AG04450 (cell line): ENCODE measurements at regions not wholly inside any gene's neighbourhood (a gene's known extent, or its start where the extent isn't known, plus 50 kb on each side); places are given as distances from the start of the nearest gene placed in this dataset.

Experiments used
- CTCF ChIA-PET: fragments of 300-600, 350-600 bp; formaldehyde crosslinking; extraction: SDS; loops from one replicate; lab custom pipeline; 2022; ENCODE audit warnings: antibody characterized with exemption, inconsistent platforms; lab: Charles Lee
- POLR2A ChIA-PET: fragments of 350-600 bp; formaldehyde crosslinking; extraction: SDS; loops from one replicate; lab custom pipeline; 2021; ENCODE audit warnings: antibody characterized with exemption, inconsistent platforms; lab: Yijun Ruan, JAX
- DNase-seq: peaks from one replicate; pipeline ENCODE4 v3.0.0-alpha.2; 2011; ENCODE audit warnings: low read depth, low spot score
- H3K27ac ChIP-seq: one replicate; pipeline ENCODE4 v1.5.1; 2012; ENCODE audit warnings: low read depth, low read length, control low read depth
- H3K27me3 ChIP-seq: one replicate; pipeline ENCODE4 v1.6.0; 2012; ENCODE audit warnings: low read length; ENCODE audit not compliant: control insufficient read depth, insufficient read depth
- H3K4me3 ChIP-seq: 2 replicates; pipeline ENCODE4 v1.5.1; 2011; ENCODE audit warnings: mild to moderate bottlenecking, low read depth, low read length, control low read depth
- H3K9me3 ChIP-seq: 2 replicates; pipeline ENCODE4 v1.5.1; 2012; ENCODE audit warnings: low read length; ENCODE audit not compliant: control insufficient read depth, insufficient read depth
- TF ChIP-seq, protein P1 (sequence below): IDR thresholded peaks from 2 replicates; pipeline ENCODE4 v1.5.1; 2011; ENCODE audit warnings: low read depth, low read length, control low read depth, inconsistent platforms

DNA sequence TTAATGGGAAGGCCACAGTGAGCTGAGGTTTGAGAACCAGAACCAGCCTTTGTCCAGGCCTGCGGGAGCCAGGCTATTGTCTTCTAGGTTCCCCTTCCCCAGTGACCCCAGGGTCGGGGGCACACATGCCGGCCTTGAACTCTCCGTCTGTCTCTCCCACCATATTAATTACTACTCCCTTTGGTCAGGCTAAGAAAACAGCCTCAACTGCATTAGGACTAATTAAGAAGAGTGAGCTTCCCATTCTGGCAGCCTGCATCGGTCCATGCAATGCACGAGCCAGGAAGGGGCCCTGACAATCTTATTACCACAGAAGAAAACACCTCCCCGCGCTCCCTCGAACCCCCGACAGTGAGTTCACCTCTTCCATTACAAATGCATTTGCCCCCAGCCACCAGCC lies 380.2 kb upstream of the ZFHX3 start:
- ChIA-PET CTCF (no interaction called here), POLR2A (no interaction called here)
- H3K27ac ChIP-seq: no peak overlapping the region
- no peak for DNase-seq
- H3K9me3 ChIP-seq: no peaks in the 10 kb centered on the region; the same call in 1 of the 2 replicates
- TF ChIP-seq, protein P1, sequence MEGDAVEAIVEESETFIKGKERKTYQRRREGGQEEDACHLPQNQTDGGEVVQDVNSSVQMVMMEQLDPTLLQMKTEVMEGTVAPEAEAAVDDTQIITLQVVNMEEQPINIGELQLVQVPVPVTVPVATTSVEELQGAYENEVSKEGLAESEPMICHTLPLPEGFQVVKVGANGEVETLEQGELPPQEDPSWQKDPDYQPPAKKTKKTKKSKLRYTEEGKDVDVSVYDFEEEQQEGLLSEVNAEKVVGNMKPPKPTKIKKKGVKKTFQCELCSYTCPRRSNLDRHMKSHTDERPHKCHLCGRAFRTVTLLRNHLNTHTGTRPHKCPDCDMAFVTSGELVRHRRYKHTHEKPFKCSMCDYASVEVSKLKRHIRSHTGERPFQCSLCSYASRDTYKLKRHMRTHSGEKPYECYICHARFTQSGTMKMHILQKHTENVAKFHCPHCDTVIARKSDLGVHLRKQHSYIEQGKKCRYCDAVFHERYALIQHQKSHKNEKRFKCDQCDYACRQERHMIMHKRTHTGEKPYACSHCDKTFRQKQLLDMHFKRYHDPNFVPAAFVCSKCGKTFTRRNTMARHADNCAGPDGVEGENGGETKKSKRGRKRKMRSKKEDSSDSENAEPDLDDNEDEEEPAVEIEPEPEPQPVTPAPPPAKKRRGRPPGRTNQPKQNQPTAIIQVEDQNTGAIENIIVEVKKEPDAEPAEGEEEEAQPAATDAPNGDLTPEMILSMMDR: no peak
- no peak overlapping the region for H3K4me3 ChIP-seq
- peaks cover 4% of the 10 kb centered on the region for H3K27me3 ChIP-seq

DNA sequence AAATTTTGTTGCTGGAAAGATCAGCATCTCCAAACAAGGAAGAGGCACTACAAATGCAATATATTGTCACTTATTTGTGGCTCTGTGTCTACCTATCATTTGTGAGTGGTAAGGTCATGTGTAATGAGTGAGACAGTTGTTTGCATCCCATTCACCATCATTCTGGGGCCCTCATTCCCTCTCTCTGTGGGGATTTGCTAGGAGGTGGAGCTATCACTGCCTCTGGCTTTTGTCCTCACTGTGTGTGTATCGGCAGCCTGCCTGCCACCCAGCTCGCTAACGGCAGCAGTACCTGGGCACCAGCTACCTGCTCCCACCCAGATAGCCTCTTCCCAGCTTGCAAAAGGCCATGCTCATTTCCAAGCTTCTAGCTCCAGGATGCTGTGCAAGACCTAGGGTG lies 379.2 kb upstream of the ZFHX3 start:
- Histone ChIP-seq H3K4me3 (no peak overlapping the region), H3K9me3 (no peaks in the 10 kb centered on the region; the same call in 1 of the 2 replicates), H3K27me3 (peaks cover 4% of the 10 kb centered on the region), H3K27ac (no peak overlapping the region)
- DNase-seq: no peak
- TF ChIP-seq, protein P1: no peak
- CTCF ChIA-PET: no interaction called here
- POLR2A ChIA-PET: no interaction called here

DNA sequence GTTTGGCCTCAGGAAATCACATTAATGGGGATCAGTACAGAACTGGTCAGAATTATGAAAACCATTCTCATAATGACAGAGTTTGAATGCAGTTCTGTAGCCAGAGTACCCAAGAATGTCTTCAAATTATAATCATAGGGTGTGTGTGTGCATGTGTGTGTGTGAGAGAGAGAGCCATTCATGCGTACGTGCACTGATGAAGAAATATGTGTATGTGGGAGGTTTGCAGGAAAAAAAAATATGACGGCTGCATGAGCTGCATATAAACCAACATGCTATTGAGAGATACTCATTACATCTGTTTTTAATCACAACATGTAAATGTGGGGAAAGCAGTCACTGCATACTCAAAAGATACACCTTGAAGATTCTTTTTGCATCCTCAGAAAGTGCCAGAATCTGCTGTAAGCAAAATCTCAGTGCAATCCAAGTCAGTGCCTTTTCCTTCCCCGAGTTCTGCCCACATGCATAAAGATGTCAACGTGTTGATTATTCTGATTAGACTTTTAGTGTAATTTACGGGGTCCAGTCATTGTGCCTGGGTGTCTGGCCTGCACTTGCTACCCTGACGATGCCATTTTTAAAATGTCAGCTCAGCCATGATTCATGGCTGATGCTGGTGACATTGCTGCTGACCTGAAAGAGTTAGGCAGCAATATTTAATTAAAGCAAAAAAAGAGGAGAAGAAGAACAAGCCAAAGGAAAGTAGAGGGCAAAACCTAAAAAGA lies 378.7 kb upstream of the ZFHX3 start:
- Histone ChIP-seq H3K27me3 (peaks cover 4% of the 10 kb centered on the region), H3K4me3 (no peak overlapping the region), H3K9me3 (no peaks in the 10 kb centered on the region; the same call in 1 of the 2 replicates), H3K27ac (no peak overlapping the region)
- POLR2A ChIA-PET: no interaction called here
- CTCF ChIA-PET: no interaction called here
- no peak for DNase-seq
- TF ChIP-seq, protein P1: no peak

DNA sequence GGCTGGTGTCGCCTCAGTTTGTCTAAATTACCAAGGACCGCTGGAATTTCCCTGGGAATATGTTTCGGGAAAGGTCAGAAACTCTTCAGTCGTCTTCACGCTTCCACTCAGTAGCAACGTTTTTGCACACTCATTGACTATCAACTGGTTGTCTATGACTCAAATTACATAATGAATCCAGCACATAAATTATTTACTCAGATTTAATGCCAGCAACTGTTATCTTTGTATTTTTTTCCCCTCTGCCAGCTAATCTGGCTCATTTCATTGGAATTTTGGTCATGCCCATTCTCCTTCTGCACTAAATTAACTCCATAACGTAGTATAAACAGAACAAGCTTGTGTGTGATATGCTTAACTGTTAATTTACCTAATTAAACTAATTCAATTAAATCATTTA lies 372.7 kb upstream of the ZFHX3 start:
- Histone ChIP-seq H3K27me3 (no peaks in the 10 kb centered on the region), H3K9me3 (no peaks in the 10 kb centered on the region; the same call in 1 of the 2 replicates), H3K4me3 (no peak overlapping the region), H3K27ac (no peak overlapping the region)
- CTCF ChIA-PET: interaction anchor here (0.5 kb wide), 2 partner anchors 183 to 588 kb away, joined by 4 read pairs; no protein-coding TSS in a partner anchor
- POLR2A ChIA-PET: interaction anchor here (0.6 kb wide), 1 partner anchor 87 kb away, joined by 5 read pairs; no protein-coding TSS in a partner anchor
- DNase-seq: no peak
- TF ChIP-seq, protein P1: no peak

DNA sequence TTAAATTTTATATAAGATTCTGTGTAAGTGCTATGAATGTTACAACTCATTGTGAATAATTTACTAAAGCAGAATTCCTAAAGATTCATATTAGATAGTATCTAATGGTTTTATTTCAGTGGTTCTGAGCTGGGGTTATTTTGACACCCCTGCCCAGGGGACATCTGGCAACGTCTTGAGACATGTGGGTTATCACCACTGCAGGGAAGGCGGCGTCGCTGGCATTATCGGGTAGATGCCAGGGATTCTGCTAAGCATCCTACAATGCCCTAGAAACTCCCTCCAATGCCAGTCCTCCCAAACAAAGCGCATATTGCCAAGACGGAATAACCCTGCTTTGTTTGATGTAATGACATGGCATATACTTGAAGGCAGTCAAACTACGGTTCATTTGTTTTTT lies 372.3 kb upstream of the ZFHX3 start:
- no peak for DNase-seq
- Histone ChIP-seq H3K4me3 (no peak overlapping the region), H3K27ac (no peak overlapping the region), H3K9me3 (no peaks in the 10 kb centered on the region; the same call in 1 of the 2 replicates), H3K27me3 (no peaks in the 10 kb centered on the region)
- TF ChIP-seq, protein P1: no peak
- ChIA-PET POLR2A (no interaction called here), CTCF (interaction anchor here (0.6 kb wide), 1 partner anchor 359 kb away, joined by 3 read pairs; no protein-coding TSS in a partner anchor)
